Epithelial cell of esophagus (primary cell): ENCODE measurements at regions not wholly inside any gene's neighbourhood (a gene's known extent, or its start where the extent isn't known, plus 50 kb on each side); places are given as distances from the start of the nearest gene placed in this dataset.
"Not testable (repeated sequence)": the region's sequence is repeated elsewhere in the genome, so short reads cannot be mapped to it uniquely, and the experiment has no call there.

Experiments
- DNase-seq: peaks from one replicate; pipeline ENCODE4 v3.0.0; 2010; ENCODE audit warnings: low read depth
- H3K4me3 ChIP-seq: 2 replicates; pipeline ENCODE4 v1.5.1; 2011; ENCODE audit warnings: mild to moderate bottlenecking, low read length, control low read depth
- TF ChIP-seq, protein P1 (sequence below): IDR thresholded peaks from 2 replicates; pipeline ENCODE4 v1.5.1; 2011; ENCODE audit warnings: low read depth, mild to moderate bottlenecking, low read length, control low read depth, inconsistent platforms; ENCODE audit not compliant: insufficient read depth; ENCODE audit errors: missing control alignments

GRCh38 chr7:1301054-1301881 is 68.6 kb downstream of the UNCX start:
- no peak overlapping the region for H3K4me3 ChIP-seq
- no peak for DNase-seq
- TF ChIP-seq, protein P1, sequence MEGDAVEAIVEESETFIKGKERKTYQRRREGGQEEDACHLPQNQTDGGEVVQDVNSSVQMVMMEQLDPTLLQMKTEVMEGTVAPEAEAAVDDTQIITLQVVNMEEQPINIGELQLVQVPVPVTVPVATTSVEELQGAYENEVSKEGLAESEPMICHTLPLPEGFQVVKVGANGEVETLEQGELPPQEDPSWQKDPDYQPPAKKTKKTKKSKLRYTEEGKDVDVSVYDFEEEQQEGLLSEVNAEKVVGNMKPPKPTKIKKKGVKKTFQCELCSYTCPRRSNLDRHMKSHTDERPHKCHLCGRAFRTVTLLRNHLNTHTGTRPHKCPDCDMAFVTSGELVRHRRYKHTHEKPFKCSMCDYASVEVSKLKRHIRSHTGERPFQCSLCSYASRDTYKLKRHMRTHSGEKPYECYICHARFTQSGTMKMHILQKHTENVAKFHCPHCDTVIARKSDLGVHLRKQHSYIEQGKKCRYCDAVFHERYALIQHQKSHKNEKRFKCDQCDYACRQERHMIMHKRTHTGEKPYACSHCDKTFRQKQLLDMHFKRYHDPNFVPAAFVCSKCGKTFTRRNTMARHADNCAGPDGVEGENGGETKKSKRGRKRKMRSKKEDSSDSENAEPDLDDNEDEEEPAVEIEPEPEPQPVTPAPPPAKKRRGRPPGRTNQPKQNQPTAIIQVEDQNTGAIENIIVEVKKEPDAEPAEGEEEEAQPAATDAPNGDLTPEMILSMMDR, result no peak

DNA sequence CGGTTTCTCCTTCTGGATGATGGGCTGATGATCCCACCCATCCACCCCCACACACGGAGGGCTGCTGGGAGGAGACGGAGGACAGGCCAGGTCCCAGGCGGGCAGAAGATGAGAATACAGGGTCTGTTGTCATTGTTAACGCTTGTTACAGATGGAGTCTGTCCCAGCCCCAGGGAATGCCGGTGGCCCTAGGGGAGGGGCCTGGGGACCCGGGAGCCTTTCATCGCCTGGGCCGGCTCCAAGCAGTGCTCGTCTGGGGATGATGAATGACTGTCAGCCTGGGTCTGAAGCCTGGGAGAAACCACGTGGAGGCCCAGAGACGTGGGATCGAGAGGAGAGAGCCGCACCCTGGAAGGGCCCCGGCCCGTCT is 69.2 kb downstream of the UNCX start:
- no peak for DNase-seq
- TF ChIP-seq, protein P1, result no peak
- no peak overlapping the region for H3K4me3 ChIP-seq

- TF ChIP-seq, protein P1, result no peak
- no peak overlapping the region for H3K4me3 ChIP-seq
- DNase-seq, result no peak
These were observed 70.3 kb downstream of the UNCX start for GRCh38 chr7:1302936-1303335.

DNA sequence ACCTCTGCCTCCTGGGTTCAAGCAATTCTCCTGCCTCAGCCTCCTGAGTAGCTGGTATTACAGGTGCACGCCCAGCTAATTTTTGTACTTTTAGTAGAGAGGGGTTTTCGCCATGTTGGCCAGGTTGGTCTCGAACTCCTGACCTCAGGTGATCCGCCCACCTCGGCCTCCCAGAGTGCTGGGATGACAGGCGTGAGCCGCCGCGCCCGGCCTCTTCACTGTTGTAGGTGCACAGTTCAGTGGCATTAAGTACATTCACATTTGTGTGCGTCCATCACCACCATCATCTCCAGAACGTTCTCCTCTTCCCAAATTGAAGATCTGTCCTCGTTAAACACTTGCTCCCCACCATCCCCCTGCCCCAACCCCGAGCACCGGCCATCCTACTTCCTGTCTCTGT is 71.3 kb downstream of the UNCX start:
- DNase-seq, H3K4me3 ChIP-seq: not testable (repeated sequence)

DNA sequence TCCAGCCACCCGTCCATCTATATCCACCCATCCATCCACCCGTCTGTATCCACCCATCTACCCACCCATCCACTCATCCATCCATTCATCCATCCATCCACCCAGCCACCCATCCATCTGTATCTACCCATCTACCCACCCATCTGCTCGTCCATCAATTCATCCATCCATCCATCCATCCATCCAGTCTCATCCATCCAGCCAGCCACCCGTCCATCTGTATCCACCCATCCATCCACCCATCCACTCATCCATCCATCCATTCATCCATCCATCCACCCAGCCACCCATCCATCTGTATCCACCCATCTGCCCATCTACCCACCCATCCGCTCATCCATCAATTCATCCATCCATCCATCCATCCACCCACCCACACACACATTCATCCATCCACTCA is 73.2 kb downstream of the UNCX start:
- no peak overlapping the region for H3K4me3 ChIP-seq
- no peak for DNase-seq
- TF ChIP-seq, protein P1, result no peak

DNA sequence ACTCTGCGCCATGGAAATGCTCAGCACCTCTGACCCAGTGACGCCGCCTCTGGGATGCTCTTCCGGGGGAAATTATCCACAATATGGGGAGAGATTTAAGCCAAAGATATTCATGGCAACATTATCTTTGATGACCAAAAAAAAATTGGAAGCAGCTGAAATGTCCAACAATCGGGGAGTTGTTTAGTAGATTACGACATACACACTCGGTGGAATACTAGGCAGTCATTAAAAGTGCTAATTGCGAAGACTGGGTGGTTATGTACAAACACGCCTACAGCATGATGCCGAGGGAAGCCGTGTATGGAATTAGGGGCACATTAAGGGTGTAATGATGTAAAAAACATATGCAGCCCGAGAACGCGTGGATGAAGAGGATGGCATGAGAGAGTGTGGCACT is 75.2 kb downstream of the UNCX start:
- TF ChIP-seq, protein P1, result no peak
- no peak for DNase-seq

GRCh38 chr7:1309290-1309689 is 76.6 kb downstream of the UNCX start:
- H3K4me3 ChIP-seq, result no peak overlapping the region
- no peak for DNase-seq
- TF ChIP-seq, protein P1, result no peak

More for the DNA sequence above, 75.2 kb downstream of the UNCX start:
- H3K4me3 ChIP-seq, result no peak overlapping the region
